ENCODE measurements at regions not wholly inside any gene's neighbourhood (a gene's known extent, or its start where the extent isn't known, plus 50 kb on each side); places are given as distances from the start of the nearest gene placed in this dataset.

DNA sequence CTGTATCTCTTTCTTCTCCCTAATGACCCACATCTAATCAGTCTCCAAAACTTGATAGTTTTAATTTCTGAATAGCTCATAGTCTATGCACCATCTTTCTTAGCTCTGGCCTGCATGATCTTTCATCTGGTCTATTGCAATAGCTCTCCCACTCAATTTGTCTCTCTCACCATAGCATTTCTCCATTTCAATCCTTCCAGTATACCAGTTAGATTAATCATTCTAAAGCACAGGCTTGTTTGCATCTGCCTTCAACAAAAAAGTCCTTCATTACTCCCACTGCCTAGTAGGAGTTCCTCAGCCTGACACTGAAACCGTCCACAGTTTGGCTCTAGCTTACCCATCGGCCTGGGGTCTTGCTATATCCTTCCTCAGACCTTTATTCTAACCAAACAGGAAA is 344.9 kb downstream of the ENC1 start:
- no peak overlapping the region for H3K4me3 ChIP-seq (ENCODE audit: control insufficient read depth, low read depth, low read length)
- DNase-seq (ENCODE audit: low read depth) = no peak
- TF ChIP-seq CTCF (IDR thresholded peaks at IDR 0.05; ENCODE audit: control insufficient read depth, insufficient read depth, low read depth, low read length, missing control alignments) = no peak

DNA sequence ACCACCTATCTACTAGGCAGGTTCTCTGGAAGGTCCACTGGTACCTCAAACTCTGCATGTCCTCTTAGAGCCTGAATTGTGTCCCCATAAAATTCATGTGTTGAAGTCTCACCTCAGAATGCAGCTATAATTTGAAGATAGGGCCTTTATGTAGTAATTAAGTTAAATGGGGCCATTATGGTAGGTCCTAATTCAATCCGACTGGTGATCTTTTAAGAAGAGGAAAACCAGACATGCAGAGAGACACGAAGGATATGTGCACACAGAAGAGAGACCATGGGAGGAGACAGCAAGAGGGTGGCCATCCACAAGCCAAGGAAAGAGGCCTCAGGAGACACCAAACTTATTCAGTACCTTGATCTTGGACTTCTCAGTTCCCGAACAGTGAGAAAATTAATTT is 345.4 kb downstream of the ENC1 start:
- DNase-seq (ENCODE audit: low read depth) = no peak
- TF ChIP-seq CTCF (IDR thresholded peaks at IDR 0.05; ENCODE audit: control insufficient read depth, insufficient read depth, low read depth, low read length, missing control alignments) = no peak
- no peak overlapping the region for H3K4me3 ChIP-seq (ENCODE audit: control insufficient read depth, low read depth, low read length)

DNA sequence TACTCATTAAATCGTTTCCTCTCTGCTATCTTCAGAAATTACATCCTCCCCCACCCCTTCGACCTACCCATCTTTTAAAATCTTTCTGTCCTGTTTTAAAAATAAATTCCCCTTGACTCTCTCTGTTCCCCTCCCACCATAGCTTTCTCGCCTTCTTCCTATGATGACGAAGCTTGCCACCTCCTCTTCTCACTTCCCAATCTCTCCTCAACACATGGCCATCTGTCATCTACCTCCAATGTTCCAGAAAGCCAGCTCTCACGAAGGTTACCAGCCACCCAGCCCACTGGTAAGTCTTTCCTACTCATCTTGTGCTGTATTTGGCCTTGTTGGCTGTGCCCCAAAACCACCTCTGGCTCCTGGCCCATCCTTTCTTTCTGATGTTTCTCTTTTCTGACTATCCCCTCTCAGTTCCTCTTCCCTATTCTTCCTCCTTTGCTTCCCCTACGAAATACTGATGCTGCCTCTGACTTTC is 346.3 kb downstream of the ENC1 start:
- no peak for TF ChIP-seq CTCF (IDR thresholded peaks at IDR 0.05; ENCODE audit: control insufficient read depth, insufficient read depth, low read depth, low read length, missing control alignments)
- no peak for DNase-seq (ENCODE audit: low read depth)
- no peak overlapping the region for H3K4me3 ChIP-seq (ENCODE audit: control insufficient read depth, low read depth, low read length)

DNA sequence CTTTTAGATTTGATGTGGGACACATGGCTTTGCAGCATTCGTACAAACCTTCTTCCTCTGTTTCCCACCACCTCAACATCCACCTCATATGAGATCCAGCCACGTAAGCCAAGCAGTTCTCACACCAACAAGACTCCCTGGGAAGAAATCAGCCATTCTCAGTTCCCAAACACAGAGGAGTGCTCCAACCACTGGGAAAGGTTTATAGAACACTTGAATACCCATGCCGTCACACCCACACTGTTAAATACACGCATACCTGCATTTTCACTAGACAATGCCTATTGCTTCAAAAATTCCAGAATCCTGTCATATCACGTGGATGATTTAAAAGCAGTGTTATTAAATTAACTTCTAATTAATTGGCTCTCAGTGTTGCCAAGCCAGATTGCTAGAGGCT is 347.3 kb downstream of the ENC1 start:
- H3K4me3 ChIP-seq (ENCODE audit: control insufficient read depth, low read depth, low read length) = no peak overlapping the region
- no peak for DNase-seq (ENCODE audit: low read depth)
- TF ChIP-seq CTCF (IDR thresholded peaks at IDR 0.05; ENCODE audit: control insufficient read depth, insufficient read depth, low read depth, low read length, missing control alignments) = no peak

GRCh38 chr5:74290634-74291241 is 349.8 kb downstream of the ENC1 start:
- no peak overlapping the region for H3K4me3 ChIP-seq (ENCODE audit: control insufficient read depth, low read depth, low read length)
- DNase-seq (ENCODE audit: low read depth) = no peak
- no peak for TF ChIP-seq CTCF (IDR thresholded peaks at IDR 0.05; ENCODE audit: control insufficient read depth, insufficient read depth, low read depth, low read length, missing control alignments)

- no peak overlapping the region for H3K4me3 ChIP-seq (ENCODE audit: control insufficient read depth, low read depth, low read length)
- no peak for TF ChIP-seq CTCF (IDR thresholded peaks at IDR 0.05; ENCODE audit: control insufficient read depth, insufficient read depth, low read depth, low read length, missing control alignments)
- no peak for DNase-seq (ENCODE audit: low read depth)
These were observed 350.8 kb downstream of the ENC1 start for GRCh38 chr5:74289691-74290090.

DNA sequence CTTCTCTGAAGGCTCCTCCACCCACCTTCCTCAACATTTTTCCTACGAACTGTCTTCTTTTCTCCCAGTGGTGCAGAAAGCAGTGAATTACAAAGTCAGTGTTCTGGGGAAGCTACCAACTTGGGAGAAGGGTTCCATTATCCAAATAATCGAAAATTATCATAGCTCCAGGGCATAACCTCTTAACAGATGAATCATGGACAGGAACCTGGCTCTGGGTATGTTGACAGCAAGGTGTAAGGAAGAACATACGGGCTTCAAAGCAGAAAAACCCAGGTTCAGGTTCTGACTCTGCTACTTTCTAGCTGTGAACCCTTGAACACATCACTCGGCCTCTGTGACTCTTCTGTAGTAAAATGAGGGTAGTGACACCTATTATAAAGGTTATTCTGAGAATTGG is 351.3 kb downstream of the ENC1 start:
- H3K4me3 ChIP-seq (ENCODE audit: control insufficient read depth, low read depth, low read length) = no peak overlapping the region
- TF ChIP-seq CTCF (IDR thresholded peaks at IDR 0.05; ENCODE audit: control insufficient read depth, insufficient read depth, low read depth, low read length, missing control alignments) = no peak
- no peak for DNase-seq (ENCODE audit: low read depth)
